Mesothelial cell of epicardium (in vitro differentiated cells): ENCODE measurements at regions not wholly inside any gene's neighbourhood (a gene's known extent, or its start where the extent isn't known, plus 50 kb on each side); places are given as distances from the start of the nearest gene placed in this dataset.
A peak's percentile ranks its signal among the peaks of the same experiment; 100 is the strongest.

Experiments used
- DNase-seq, 2 experiments: peaks; one replicate each; pipeline ENCODE4 v3.0.0; 2021; ENCODE audit warnings: low spot score in 2 of 2; ENCODE audit not compliant: unreplicated experiment in 2 of 2
- H3K27ac Mint-ChIP-seq: 2 replicates; pipeline ENCODE4 v1.8.0; 2021; ENCODE audit warnings: mixed read lengths
- H3K27me3 Mint-ChIP-seq: 2 replicates; pipeline ENCODE4 v1.8.0; 2021; ENCODE audit warnings: low read depth, mixed read lengths
- H3K36me3 Mint-ChIP-seq: 2 replicates; pipeline ENCODE4 v1.8.0; 2021; ENCODE audit warnings: mixed read lengths
- H3K4me1 Mint-ChIP-seq: 2 replicates; pipeline ENCODE4 v1.8.0; 2021; ENCODE audit warnings: mixed read lengths
- H3K4me3 Mint-ChIP-seq: 2 replicates; pipeline ENCODE4 v1.8.0; 2021; ENCODE audit warnings: mild to moderate bottlenecking, moderate library complexity, mixed read lengths
- H3K9me3 Mint-ChIP-seq: 2 replicates; pipeline ENCODE4 v1.8.0; 2021; ENCODE audit warnings: mixed read lengths
- CTCF ChIP-seq: fragments of 200-600 bp; sonication (generic); IDR thresholded peaks from one replicate; pipeline ENCODE4 v1.5.0; 2021; ENCODE audit warnings: antibody characterized with exemption; ENCODE audit not compliant: unreplicated experiment

- Mint-ChIP-seq H3K4me3 (peak overlapping the region; percentile 65), H3K27ac (peak overlapping the region; percentile 92), H3K9me3 (peaks cover 4% of the 10 kb centered on the region), H3K4me1 (peaks cover 44% of the 10 kb centered on the region), H3K27me3 (no peaks in the 10 kb centered on the region), H3K36me3 (peaks cover 1% of the 10 kb centered on the region)
- DNase-seq, result no peak
- no peak for TF ChIP-seq CTCF
Measured at GRCh38 chr2:215619022-215619958, 183.4 kb upstream of the FN1 start.

GRCh38 chr2:215618145-215618544 is 182.3 kb upstream of the FN1 start:
- peaks cover 4% of the 10 kb centered on the region for H3K9me3 Mint-ChIP-seq
- no peaks in the 10 kb centered on the region for H3K27me3 Mint-ChIP-seq
- no peak for DNase-seq
- peaks cover 1% of the 10 kb centered on the region for H3K36me3 Mint-ChIP-seq
- H3K4me3 Mint-ChIP-seq, result no peak overlapping the region
- peaks cover 44% of the 10 kb centered on the region for H3K4me1 Mint-ChIP-seq
- no peak for TF ChIP-seq CTCF
- H3K27ac Mint-ChIP-seq, result peak overlapping the region; percentile 92

GRCh38 chr2:215617060-215617824 is 181.4 kb upstream of the FN1 start:
- no peaks in the 10 kb centered on the region for H3K27me3 Mint-ChIP-seq
- H3K36me3 Mint-ChIP-seq, result peaks cover 1% of the 10 kb centered on the region
- peaks cover 4% of the 10 kb centered on the region for H3K9me3 Mint-ChIP-seq
- TF ChIP-seq CTCF, result no peak
- H3K27ac Mint-ChIP-seq, result no peak overlapping the region
- H3K4me1 Mint-ChIP-seq, result peaks cover 49% of the 10 kb centered on the region
- no peak for DNase-seq
- H3K4me3 Mint-ChIP-seq, result no peak overlapping the region

- H3K27ac Mint-ChIP-seq, result no peak overlapping the region
- peaks cover 1% of the 10 kb centered on the region for H3K36me3 Mint-ChIP-seq
- peaks cover 4% of the 10 kb centered on the region for H3K9me3 Mint-ChIP-seq
- no peaks in the 10 kb centered on the region for H3K27me3 Mint-ChIP-seq
- DNase-seq, result no peak
- H3K4me3 Mint-ChIP-seq, result no peak overlapping the region
- TF ChIP-seq CTCF, result no peak
- peaks cover 43% of the 10 kb centered on the region for H3K4me1 Mint-ChIP-seq
Measured at GRCh38 chr2:215615803-215616174, 179.9 kb upstream of the FN1 start.

GRCh38 chr2:215615067-215615802 is 179.4 kb upstream of the FN1 start:
- DNase-seq, result no peak
- no peak for TF ChIP-seq CTCF
- no peaks in the 10 kb centered on the region for H3K27me3 Mint-ChIP-seq
- H3K4me1 Mint-ChIP-seq, result peaks cover 42% of the 10 kb centered on the region
- H3K4me3 Mint-ChIP-seq, result no peak overlapping the region
- H3K36me3 Mint-ChIP-seq, result peaks cover 1% of the 10 kb centered on the region
- peaks cover 4% of the 10 kb centered on the region for H3K9me3 Mint-ChIP-seq
- H3K27ac Mint-ChIP-seq, result no peak overlapping the region
